Prostate gland (tissue), 2 donors: ENCODE measurements at regions not wholly inside any gene's neighbourhood (a gene's known extent, or its start where the extent isn't known, plus 50 kb on each side); places are given as distances from the start of the nearest gene placed in this dataset.

ENCODE experiments used
- CTCF ChIP-seq, 4 experiments: fragments of 200-600 bp in 2 of 4; fragments of 450-650 bp in 2 of 4; sonication (generic) in 2 of 4; IDR thresholded peaks; 1 replicate in 3 of 4; 2 replicates in 1 of 4; pipeline ENCODE4 v1.5.1; 2016 to 2019; ENCODE audit warnings: antibody characterized with exemption in 4 of 4, mild to moderate bottlenecking in 2 of 4, moderate library complexity in 2 of 4
- POLR2A ChIP-seq: fragments of 450-650 bp; IDR thresholded peaks from one replicate; pipeline ENCODE4 v1.6.1; 2016; ENCODE audit warnings: antibody characterized with exemption, mild to moderate bottlenecking
- POLR2AphosphoS5 ChIP-seq: sonication (generic); formaldehyde crosslinking; IDR thresholded peaks from one replicate; pipeline ENCODE4 v1.6.1; 2017; ENCODE audit warnings: antibody characterized with exemption

- TF ChIP-seq CTCF (IDR thresholded peaks at IDR 0.05), result no peak
- TF ChIP-seq POLR2AphosphoS5, result no peak
- no peak for TF ChIP-seq POLR2A
Observed at GRCh38 chr5:12248831-12249230, 344.6 kb upstream of the CTNND2 start.
